ENCODE measurements at regions not wholly inside any gene's neighbourhood (a gene's known extent, or its start where the extent isn't known, plus 50 kb on each side); places are given as distances from the start of the nearest gene placed in this dataset.

- no peak for TF ChIP-seq GABPA (IDR thresholded peaks at IDR 0.05 in 1 of 2, conservative IDR thresholded peaks at IDR 0.05 in 1 of 2)
Observed at GRCh38 chr18:21164548-21165095, 53.0 kb upstream of the ROCK1 start (continued).

- no peak overlapping the region for H3K27ac ChIP-seq (ENCODE audit: low read depth in 1 of 2, low read length in 2 of 2)
- no peak for TF ChIP-seq CTCF (IDR thresholded peaks at IDR 0.05; ENCODE audit: low read depth, low read length, missing input control)
- TF ChIP-seq HNF4G (IDR thresholded peaks at IDR 0.05), result no peak
- no peak for TF ChIP-seq REST (IDR thresholded peaks at IDR 0.05)
- TF ChIP-seq EGR1 (IDR thresholded peaks at IDR 0.05; ENCODE audit: low read depth in 2 of 2), result no peak
- TF ChIP-seq FOXA2 (IDR thresholded peaks at IDR 0.05), result no peak
- TF ChIP-seq RAD21 (IDR thresholded peaks at IDR 0.05), result no peak
- no peak for TF ChIP-seq NR2F2 (IDR thresholded peaks at IDR 0.05)
- no peak for TF ChIP-seq ZBTB33 (IDR thresholded peaks at IDR 0.05)
- TF ChIP-seq RXRA (IDR thresholded peaks at IDR 0.05), result no peak
- no peak for TF ChIP-seq YY1 (IDR thresholded peaks at IDR 0.05)
- no peak for TF ChIP-seq HNF4A (conservative IDR thresholded peaks at IDR 0.05)
- no peak for TF ChIP-seq JUND (IDR thresholded peaks at IDR 0.05)
- TF ChIP-seq ATF3 (IDR thresholded peaks at IDR 0.05), result no peak
- TF ChIP-seq FOXA1 (IDR thresholded peaks at IDR 0.05), result no peak
- no peak for TF ChIP-seq TAF1 (conservative IDR thresholded peaks at IDR 0.05)
- TF ChIP-seq MAX (IDR thresholded peaks at IDR 0.05), result no peak
- no peak for TF ChIP-seq GABPA (IDR thresholded peaks at IDR 0.05 in 1 of 2, conservative IDR thresholded peaks at IDR 0.05 in 1 of 2)
- TF ChIP-seq SP1 (IDR thresholded peaks at IDR 0.05), result no peak
- H3K4me3 ChIP-seq (ENCODE audit: low read depth in 1 of 3, low read length in 3 of 3), result no peak overlapping the region
- no peaks in the 10 kb centered on the region for H3K36me3 ChIP-seq (ENCODE audit: control insufficient read depth in 4 of 4, insufficient read depth in 3 of 4, low read depth in 1 of 4, low read length in 3 of 4)
- 15% methylated on average over 1 of the region's 1 CpG for WGBS
- no peak for DNase-seq (ENCODE audit: low spot score)
- H3K4me1 ChIP-seq (ENCODE audit: control insufficient read depth in 4 of 4, insufficient read depth in 4 of 4, low read length in 3 of 4), result no peaks in the 10 kb centered on the region
- H3K9ac ChIP-seq (ENCODE audit: low read depth in 1 of 2, low read length in 2 of 2), result no peak overlapping the region
- no peaks in the 10 kb centered on the region for H3K27me3 ChIP-seq (ENCODE audit: control insufficient read depth in 4 of 4, insufficient read depth in 4 of 4, low read length in 3 of 4)
- no peaks in the 10 kb centered on the region for H3K9me3 ChIP-seq (ENCODE audit: control insufficient read depth in 4 of 4, low read length in 3 of 4)
Observed at GRCh38 chr18:21167641-21168377, 56.2 kb upstream of the ROCK1 start.

All from liver (tissue), 8 donors.